HT1080 (cell line): ENCODE measurements at regions not wholly inside any gene's neighbourhood (a gene's known extent, or its start where the extent isn't known, plus 50 kb on each side); places are given as distances from the start of the nearest gene placed in this dataset.

Experiments used
- DNase-seq: peaks from one replicate; pipeline ENCODE4 v3.0.0-alpha.2; 2015; ENCODE audit warnings: low read depth

GRCh38 chr7:25834050-25834449 is 317.9 kb upstream of the NFE2L3 start:
- DNase-seq: no peak

GRCh38 chr7:25835197-25835596 is 316.8 kb upstream of the NFE2L3 start:
- DNase-seq: peak; percentile 61

- peak; percentile 8 for DNase-seq
Measured at GRCh38 chr7:25839084-25839769, 312.8 kb upstream of the NFE2L3 start.

GRCh38 chr7:25840209-25840792 is 311.7 kb upstream of the NFE2L3 start:
- no peak for DNase-seq

- no peak for DNase-seq
Measured at GRCh38 chr7:25841575-25841974, 310.4 kb upstream of the NFE2L3 start.

GRCh38 chr7:25842201-25842733 is 309.7 kb upstream of the NFE2L3 start:
- DNase-seq: no peak

- no peak for DNase-seq
Measured at GRCh38 chr7:25843467-25843866, 308.5 kb upstream of the NFE2L3 start.

- DNase-seq: peak; percentile 18
Measured at GRCh38 chr7:25844102-25844870, 307.7 kb upstream of the NFE2L3 start.

GRCh38 chr7:25845464-25845863 is 306.5 kb upstream of the NFE2L3 start:
- DNase-seq: no peak

GRCh38 chr7:25846722-25847121 is 305.3 kb upstream of the NFE2L3 start:
- peak; percentile 8 for DNase-seq

- peak; percentile 19 for DNase-seq
Measured at GRCh38 chr7:25847336-25848070, 304.5 kb upstream of the NFE2L3 start.

GRCh38 chr7:25849500-25850184 is 302.4 kb upstream of the NFE2L3 start:
- DNase-seq: peak; percentile 78

- no peak for DNase-seq
Measured at GRCh38 chr7:25850216-25850615, 301.8 kb upstream of the NFE2L3 start.

- no peak for DNase-seq
Measured at GRCh38 chr7:25850735-25851134, 301.3 kb upstream of the NFE2L3 start.

- DNase-seq: peak; percentile 58
Measured at GRCh38 chr7:25851332-25852210, 300.4 kb upstream of the NFE2L3 start.

- no peak for DNase-seq
Measured at GRCh38 chr7:25852211-25852938, 299.6 kb upstream of the NFE2L3 start.

GRCh38 chr7:25852939-25853271 is 299.1 kb upstream of the NFE2L3 start:
- DNase-seq: no peak

GRCh38 chr7:25853314-25853713 is 298.7 kb upstream of the NFE2L3 start:
- DNase-seq: no peak

GRCh38 chr7:25854059-25854458 is 297.9 kb upstream of the NFE2L3 start:
- no peak for DNase-seq
